GM10248 (cell line): ENCODE measurements at regions not wholly inside any gene's neighbourhood (a gene's known extent, or its start where the extent isn't known, plus 50 kb on each side); places are given as distances from the start of the nearest gene placed in this dataset.
"Not testable (repeated sequence)": the region's sequence is repeated elsewhere in the genome, so short reads cannot be mapped to it uniquely, and the experiment has no call there.

Source experiments
- CTCF ChIA-PET: fragments of 300-600 bp; sonication (Branson Sonifier 250); formaldehyde crosslinking; extraction: SDS; loops from one replicate; lab custom pipeline; 2021; ENCODE audit warnings: antibody characterized with exemption; lab: Yijun Ruan, JAX
- POLR2A ChIA-PET: fragments of 350-650 bp; sonication (Branson Sonifier 250); formaldehyde crosslinking; extraction: SDS; loops from one replicate; lab custom pipeline; 2020; ENCODE audit warnings: antibody characterized with exemption; lab: Yijun Ruan, JAX
- DNase-seq: peaks from one replicate; pipeline ENCODE4 v3.0.0; 2012; ENCODE audit errors: extremely low spot score
- TF ChIP-seq, protein P1 (sequence below): IDR thresholded peaks from 2 replicates; pipeline ENCODE4 v1.5.1; 2012; ENCODE audit warnings: mild to moderate bottlenecking, low read depth; ENCODE audit errors: extremely low read depth, missing control alignments, control extremely low read depth

DNA sequence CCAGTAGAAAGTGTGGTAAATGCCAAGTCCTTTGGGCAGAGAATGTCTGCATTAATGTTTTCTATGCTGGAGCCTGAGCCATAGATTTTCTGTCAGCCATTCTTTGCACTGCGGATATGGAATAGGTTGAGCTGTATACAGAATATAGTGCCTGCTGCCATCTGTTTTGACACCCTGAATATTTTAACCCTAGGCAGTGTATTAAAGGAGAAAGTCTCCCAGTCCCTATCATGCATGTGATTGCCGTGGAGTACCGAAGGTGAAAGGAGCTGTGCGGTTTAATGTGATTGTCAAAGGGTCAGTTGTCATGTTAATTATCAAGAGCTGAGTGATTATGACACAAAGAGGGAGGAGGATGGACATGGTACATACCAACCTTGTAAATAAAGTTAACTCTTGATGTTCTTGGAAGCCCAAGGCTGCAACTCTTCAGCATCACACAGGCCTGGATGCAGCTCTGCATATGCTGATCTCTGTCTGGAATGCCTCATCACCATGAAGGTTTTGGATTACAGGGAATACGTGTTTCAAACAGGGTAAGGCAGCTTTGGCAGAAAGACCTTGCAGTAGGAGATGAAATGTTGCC is 247.1 kb upstream of the ELAVL2 start:
- TF ChIP-seq, protein P1, sequence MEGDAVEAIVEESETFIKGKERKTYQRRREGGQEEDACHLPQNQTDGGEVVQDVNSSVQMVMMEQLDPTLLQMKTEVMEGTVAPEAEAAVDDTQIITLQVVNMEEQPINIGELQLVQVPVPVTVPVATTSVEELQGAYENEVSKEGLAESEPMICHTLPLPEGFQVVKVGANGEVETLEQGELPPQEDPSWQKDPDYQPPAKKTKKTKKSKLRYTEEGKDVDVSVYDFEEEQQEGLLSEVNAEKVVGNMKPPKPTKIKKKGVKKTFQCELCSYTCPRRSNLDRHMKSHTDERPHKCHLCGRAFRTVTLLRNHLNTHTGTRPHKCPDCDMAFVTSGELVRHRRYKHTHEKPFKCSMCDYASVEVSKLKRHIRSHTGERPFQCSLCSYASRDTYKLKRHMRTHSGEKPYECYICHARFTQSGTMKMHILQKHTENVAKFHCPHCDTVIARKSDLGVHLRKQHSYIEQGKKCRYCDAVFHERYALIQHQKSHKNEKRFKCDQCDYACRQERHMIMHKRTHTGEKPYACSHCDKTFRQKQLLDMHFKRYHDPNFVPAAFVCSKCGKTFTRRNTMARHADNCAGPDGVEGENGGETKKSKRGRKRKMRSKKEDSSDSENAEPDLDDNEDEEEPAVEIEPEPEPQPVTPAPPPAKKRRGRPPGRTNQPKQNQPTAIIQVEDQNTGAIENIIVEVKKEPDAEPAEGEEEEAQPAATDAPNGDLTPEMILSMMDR = no peak
- no peak for DNase-seq
- CTCF ChIA-PET = interaction anchor here (0.9 kb wide), 1 partner anchor 26 kb away, joined by 3 read pairs; no protein-coding TSS in a partner anchor
- POLR2A ChIA-PET = no interaction called here

DNA sequence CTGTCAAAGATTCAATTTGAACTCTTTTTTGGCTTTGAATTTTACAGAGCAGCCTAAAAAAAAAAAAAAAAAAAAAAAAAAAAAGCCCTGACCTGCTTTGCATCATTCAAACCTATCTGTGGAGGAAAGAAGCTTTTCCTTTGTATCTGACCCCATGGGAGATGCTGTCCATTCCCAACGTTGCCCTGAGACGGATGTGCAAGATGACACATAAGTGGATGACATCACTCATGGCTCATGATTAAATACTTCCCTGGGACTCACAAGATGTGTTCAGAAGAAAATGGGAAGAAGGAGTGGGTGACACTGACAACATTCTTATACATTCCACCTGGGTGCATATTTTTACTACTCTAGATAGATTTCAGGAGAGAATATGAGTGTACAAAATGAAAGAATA is 245.7 kb upstream of the ELAVL2 start:
- no peak for DNase-seq
- CTCF ChIA-PET = no interaction called here
- POLR2A ChIA-PET = no interaction called here
- TF ChIP-seq, protein P1 = no peak

DNA sequence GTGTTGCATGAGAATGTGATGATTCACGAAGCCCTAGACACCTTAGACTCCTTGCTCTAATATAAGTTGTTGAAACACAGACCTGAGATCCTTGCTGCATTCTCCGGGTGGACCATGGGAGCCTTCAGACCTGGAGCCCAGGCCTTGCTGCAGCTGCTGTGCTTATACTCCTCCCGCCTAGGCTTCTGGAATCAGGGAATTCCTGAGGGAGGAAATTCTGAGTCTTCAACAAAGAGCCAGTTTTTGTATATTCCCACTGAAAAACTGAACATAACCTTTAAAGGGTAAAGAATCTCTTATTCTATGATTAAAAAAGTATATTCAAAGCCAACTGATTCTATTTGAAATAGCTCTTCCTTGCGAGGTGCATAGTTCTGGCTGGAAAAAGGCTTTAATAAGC is 245.1 kb upstream of the ELAVL2 start:
- ChIA-PET CTCF (no interaction called here), POLR2A (no interaction called here)
- no peak for DNase-seq
- TF ChIP-seq, protein P1 = no peak

DNA sequence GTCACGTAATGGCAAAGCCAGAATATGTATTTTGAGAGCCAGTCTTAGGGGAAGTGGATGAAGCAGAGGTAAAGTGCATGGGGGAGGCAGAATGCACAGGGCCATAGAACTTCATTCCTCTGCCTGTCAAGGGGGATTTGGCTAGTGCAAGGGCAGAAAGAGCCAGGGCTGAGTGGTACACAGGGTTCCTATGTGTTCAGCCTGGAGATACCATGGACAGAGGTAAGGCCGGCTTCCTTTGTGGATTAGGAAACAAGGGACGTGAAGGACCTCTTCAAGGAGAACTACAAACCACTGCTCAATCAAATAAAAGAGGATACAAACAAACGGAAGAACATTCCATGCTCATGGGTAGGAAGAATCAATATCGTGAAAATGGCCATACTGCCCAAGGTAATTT is 241.1 kb upstream of the ELAVL2 start:
- POLR2A ChIA-PET, CTCF ChIA-PET, DNase-seq: not testable (repeated sequence)

DNA sequence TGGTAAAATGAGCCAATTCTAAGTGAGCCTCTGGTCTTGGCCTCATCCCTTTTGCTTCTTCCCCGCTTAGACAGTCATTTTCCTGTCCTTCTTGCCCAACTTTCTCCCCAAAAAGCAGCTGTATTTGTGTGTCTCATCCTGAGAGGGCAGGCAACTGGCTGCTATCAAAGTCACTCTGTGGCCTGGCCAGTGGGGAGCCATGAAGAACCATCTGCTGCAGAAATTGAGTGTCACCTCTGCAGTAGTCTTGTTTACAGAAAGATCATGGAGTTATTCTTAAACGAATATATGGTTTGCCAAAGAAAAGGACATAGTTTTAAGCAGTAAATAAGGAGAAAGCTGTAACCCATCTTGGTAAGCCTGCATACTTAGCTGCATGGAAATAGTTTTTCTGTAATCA is 233.6 kb upstream of the ELAVL2 start:
- ChIA-PET CTCF (no interaction called here), POLR2A (no interaction called here)
- TF ChIP-seq, protein P1 = no peak
- DNase-seq = no peak

DNA sequence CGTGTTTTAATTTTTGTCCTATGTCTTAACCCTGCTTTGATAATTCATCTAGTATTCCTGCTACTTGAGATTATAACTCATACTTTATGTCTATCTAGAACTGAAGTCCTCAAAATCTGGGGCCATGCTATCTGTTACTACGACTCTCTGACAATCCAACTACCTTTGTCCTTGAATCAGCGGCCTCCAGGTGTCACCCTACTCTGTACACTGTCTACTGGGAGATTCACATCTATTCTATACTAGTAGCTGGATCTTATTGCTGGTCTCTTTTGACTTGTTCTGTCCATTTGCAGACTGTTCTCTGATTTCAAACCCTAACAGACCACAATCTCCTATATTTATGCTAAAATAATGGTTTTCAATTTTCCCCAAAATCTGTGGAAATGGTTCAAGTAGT is 225.5 kb upstream of the ELAVL2 start:
- CTCF ChIA-PET = no interaction called here
- DNase-seq = no peak
- TF ChIP-seq, protein P1 = no peak
- POLR2A ChIA-PET = no interaction called here

DNA sequence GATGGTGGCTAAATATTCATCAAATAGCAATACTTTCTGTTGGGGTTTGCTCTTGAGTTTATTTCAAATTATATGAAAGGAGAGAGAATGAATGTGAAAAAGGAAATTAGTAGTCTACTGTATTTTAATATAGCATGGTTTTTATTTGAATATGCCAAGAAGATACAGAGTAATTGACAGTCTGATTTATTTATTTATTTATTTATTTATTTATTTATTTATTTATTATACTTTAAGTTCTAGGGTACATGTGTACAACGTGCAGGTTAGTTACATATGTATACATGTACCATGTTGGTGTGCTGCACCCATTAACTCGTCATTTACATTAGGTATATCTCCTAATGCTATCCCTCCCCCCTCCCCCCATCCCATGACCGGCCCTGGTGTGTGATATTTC is 224.2 kb upstream of the ELAVL2 start:
- CTCF ChIA-PET, DNase-seq, POLR2A ChIA-PET: not testable (repeated sequence)

DNA sequence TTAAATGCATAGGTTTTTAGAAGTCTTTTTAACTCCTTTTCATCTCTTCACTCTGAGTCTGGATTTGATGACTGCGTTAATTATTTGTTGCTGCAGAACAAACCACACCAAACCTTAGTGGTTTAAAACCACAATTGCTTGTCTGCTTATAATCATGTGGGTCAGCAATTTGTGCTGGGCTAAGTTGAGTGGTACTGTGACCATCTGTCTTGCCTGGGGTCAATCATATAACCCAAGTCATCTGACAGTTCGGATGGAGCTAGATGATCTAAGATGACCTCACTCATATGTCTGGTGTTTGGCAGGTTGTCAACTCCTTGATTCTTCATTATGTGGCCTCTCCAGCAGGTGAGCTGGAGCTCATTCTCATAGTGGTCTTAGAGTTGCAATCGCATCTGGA is 219.1 kb upstream of the ELAVL2 start:
- DNase-seq = no peak
- ChIA-PET POLR2A (no interaction called here), CTCF (no interaction called here)
- TF ChIP-seq, protein P1 = no peak
